K562 (cell line): ENCODE measurements at regions not wholly inside any gene's neighbourhood (a gene's known extent, or its start where the extent isn't known, plus 50 kb on each side); places are given as distances from the start of the nearest gene placed in this dataset.

Experiments
- ATAC-seq: fragments of 200-7000 bp; cut with Tn5 transposase; 3 replicates; pipeline ENCODE4 v1.9.1; 2020; ENCODE audit warnings: moderate library complexity
- BruUV-seq: library from RNA; stranded (reverse); fragments of 400-500 nt; replicated peaks from 2 replicates; lab custom pipeline; 2021; lab: Mats Ljungman, UMichigan
- CTCF ChIA-PET: fragments of 300-600 bp; formaldehyde crosslinking; extraction: SDS; loops from one replicate; lab custom pipeline; 2021; ENCODE audit warnings: low intra/inter-chr PET ratio; lab: Yijun Ruan, JAX
- POLR2A ChIA-PET: fragments of 300-600, 350-650 bp; sonication (Branson Sonifier 250); formaldehyde crosslinking; extraction: SDS; loops from one replicate; lab custom pipeline; 2021; ENCODE audit warnings: antibody characterized with exemption, inconsistent platforms; lab: Yijun Ruan, JAX
- DNase-seq, 4 experiments: peaks; one replicate each; pipeline versions ENCODE4 v3.0.0 to v3.0.0-alpha.2; 2011 to 2018; ENCODE audit warnings: low spot score in 3 of 4, mixed read lengths in 3 of 4; ENCODE audit errors: extremely low read depth in 1 of 4
- FAIRE-seq: peaks from 2 replicates; lab custom pipeline; 2011; peaks lifted over from hg19 to GRCh38; lab: Jason Lieb, UNC
- H2AFZ ChIP-seq: 2 replicates; pipeline ENCODE4 v1.6.0; 2011; ENCODE audit warnings: low read depth, low read length, control low read depth, inconsistent platforms
- H3K27ac ChIP-seq: fragments of 200-600 bp; 3 replicates; pipeline ENCODE4 v1.8.0; 2011; ENCODE audit warnings: low read depth, mild to moderate bottlenecking, control low read depth, inconsistent platforms, low read length, moderate library complexity, mixed read lengths; ENCODE audit errors: extremely low read depth
- H3K27me3 ChIP-seq, 2 experiments: fragments of 300-600 bp in 1 of 2; 2 replicates in 1 of 2; 3 replicates in 1 of 2; pipeline versions ENCODE4 v1.6.0 to v1.8.0; 2011; ENCODE audit warnings: inconsistent platforms in 2 of 2, low read length in 2 of 2, mild to moderate bottlenecking in 1 of 2, mixed read lengths in 1 of 2, moderate library complexity in 1 of 2; ENCODE audit not compliant: control insufficient read depth in 2 of 2, insufficient read depth in 2 of 2
- H3K36me3 ChIP-seq: fragments of 300-600 bp; 3 replicates; pipeline ENCODE4 v1.8.0; 2011; ENCODE audit warnings: mild to moderate bottlenecking, low read length, inconsistent platforms; ENCODE audit not compliant: control insufficient read depth, insufficient read depth
- H3K4me1 ChIP-seq, 2 experiments: fragments of 200-600 bp in 1 of 2; replicated peaks in 1 of 2; 2 replicates in 1 of 2; 3 replicates in 1 of 2; pipeline versions ENCODE4 v1.5.1 to v1.8.0; 2011; ENCODE audit warnings: inconsistent platforms in 2 of 2, low read length in 2 of 2, mild to moderate bottlenecking in 1 of 2, mixed read lengths in 1 of 2, moderate library complexity in 1 of 2; ENCODE audit not compliant: control insufficient read depth in 2 of 2, insufficient read depth in 2 of 2
- H3K4me2 ChIP-seq: 2 replicates; pipeline ENCODE4 v1.6.1; 2011; ENCODE audit warnings: low read length, control low read depth, inconsistent platforms, mixed read lengths; ENCODE audit not compliant: insufficient read depth
- H3K4me3 ChIP-seq: fragments of 200-600 bp; sonication (generic), shearing (Covaris generic); 2 replicates; pipeline ENCODE4 v1.5.1; 2016; ENCODE audit warnings: control low read depth, inconsistent platforms
- H3K79me2 ChIP-seq: fragments of 200-600 bp; 3 replicates; pipeline ENCODE4 v1.8.0; 2011; ENCODE audit warnings: low read length, inconsistent platforms; ENCODE audit not compliant: control insufficient read depth, insufficient read depth
- H3K9ac ChIP-seq, 2 experiments: 2 replicates each; pipeline versions ENCODE4 v1.6.0 to v1.6.1; 2011; ENCODE audit warnings: low read depth in 2 of 2, low read length in 2 of 2, control low read depth in 1 of 2, inconsistent platforms in 1 of 2, mild to moderate bottlenecking in 1 of 2, mixed read lengths in 1 of 2; ENCODE audit not compliant: insufficient read depth in 1 of 2
- H3K9me1 ChIP-seq: one replicate; pipeline ENCODE4 v1.6.0; 2011; ENCODE audit warnings: inconsistent platforms, mild to moderate bottlenecking, low read length, moderate library complexity; ENCODE audit not compliant: control insufficient read depth, insufficient read depth
- H3K9me3 ChIP-seq: replicated peaks from 2 replicates; pipeline ENCODE4 v1.5.1; 2011; ENCODE audit warnings: low read depth, low read length, inconsistent platforms; ENCODE audit not compliant: control insufficient read depth, insufficient read depth
- H4K20me1 ChIP-seq: replicated peaks from 2 replicates; pipeline ENCODE4 v1.6.1; 2011; ENCODE audit warnings: low read length, inconsistent platforms, mixed read lengths; ENCODE audit not compliant: control insufficient read depth, insufficient read depth
- BRD9 ChIP-seq: fragments of 450-650 bp; IDR thresholded peaks from 2 replicates; pipeline ENCODE4 v1.6.1; 2018; ENCODE audit warnings: low read depth; ENCODE audit not compliant: partially characterized antibody
- COPS2 ChIP-seq: fragments of 450-650 bp; conservative IDR thresholded peaks from 2 replicates; pipeline ENCODE4 v1.6.1; 2016; ENCODE audit warnings: mild to moderate bottlenecking, moderate library complexity
- CREM ChIP-seq: IDR thresholded peaks from 2 replicates; pipeline ENCODE4 v1.6.1; 2014; ENCODE audit warnings: antibody characterized with exemption, low read depth
- ESRRA ChIP-seq: fragments of 450-650 bp; IDR thresholded peaks from 2 replicates; pipeline ENCODE4 v1.6.1; 2014; ENCODE audit warnings: low read depth, mild to moderate bottlenecking, moderate library complexity, borderline replicate concordance
- ETS2 ChIP-seq: IDR thresholded peaks from 2 replicates; pipeline ENCODE4 v1.6.1; 2016; ENCODE audit warnings: borderline replicate concordance, missing genetic modification characterization, mild to moderate bottlenecking, moderate library complexity, missing compliant biosample characterization; ENCODE audit not compliant: poor library complexity, severe bottlenecking
- KDM2B ChIP-seq: fragments of 250-450 bp; sonication (Bioruptor Pico); IDR thresholded peaks from 2 replicates; pipeline ENCODE4 v1.8.0; 2021; ENCODE audit warnings: mild to moderate bottlenecking, moderate library complexity
- KLF13 ChIP-seq: fragments of 450-650 bp; IDR thresholded peaks from 2 replicates; pipeline ENCODE4 v1.6.1; 2016; ENCODE audit warnings: missing genetic modification characterization, low read depth, mild to moderate bottlenecking, missing compliant biosample characterization, moderate library complexity, borderline replicate concordance
- MYBL2 ChIP-seq, 2 experiments: fragments of 450-650 bp in 1 of 2; sonication (generic) in 1 of 2; formaldehyde crosslinking in 1 of 2; IDR thresholded peaks; 2 replicates each; pipeline versions ENCODE4 v1.6.1 to v1.8.1; 2017 to 2022; ENCODE audit warnings: borderline replicate concordance in 1 of 2, inconsistent platforms in 1 of 2, low read depth in 1 of 2, mild to moderate bottlenecking in 1 of 2, missing genetic modification reagents in 1 of 2, moderate library complexity in 1 of 2
- MYC ChIP-seq, 2 experiments: fragments of 250-450 bp in 1 of 2; sonication (Bioruptor Pico) in 1 of 2; IDR thresholded peaks; 2 replicates each; pipeline versions ENCODE4 v1.5.1 to v1.6.1; 2012 to 2021; ENCODE audit warnings: low read depth in 2 of 2, borderline replicate concordance in 1 of 2, improper control_type of control experiment in 1 of 2, low read length in 1 of 2, mild to moderate bottlenecking in 1 of 2, moderate library complexity in 1 of 2
- NFXL1 ChIP-seq: fragments of 450-650 bp; formaldehyde crosslinking; IDR thresholded peaks from 2 replicates; pipeline ENCODE4 v1.4.0; 2021; ENCODE audit warnings: mild to moderate bottlenecking
- SMAD4 ChIP-seq: fragments of 250-450 bp; sonication (Bioruptor Pico); conservative IDR thresholded peaks from 2 replicates; pipeline ENCODE4 v1.8.0; 2021; ENCODE audit warnings: inconsistent platforms, mild to moderate bottlenecking, moderate library complexity
- TOE1 ChIP-seq, 2 experiments: fragments of 450-650 bp in 1 of 2; sonication (generic) in 1 of 2; formaldehyde crosslinking in 1 of 2; IDR thresholded peaks; 2 replicates each; pipeline versions ENCODE4 v1.7.1 to v1.8.0; 2016 to 2022; ENCODE audit warnings: borderline replicate concordance in 2 of 2, mild to moderate bottlenecking in 2 of 2, antibody characterized with exemption in 1 of 2, inconsistent platforms in 1 of 2, low read depth in 1 of 2, missing genetic modification reagents in 1 of 2, moderate library complexity in 1 of 2
- ZNF830 ChIP-seq: fragments of 250-450 bp; sonication (Bioruptor Pico); IDR thresholded peaks from 2 replicates; pipeline ENCODE4 v1.5.0; 2021; ENCODE audit warnings: mild to moderate bottlenecking
- WGBS: fragments of 100-300 bp; shearing (Covaris generic); methylation state at CpG from one replicate; pipeline ENCODE4 v1.1.6; 2016; ENCODE audit warnings: low coverage, mixed read lengths; ENCODE audit not compliant: insufficient coverage; ENCODE audit errors: missing lambda C conversion rate; 5-methylcytosine and 5-hydroxymethylcytosine counted together
- in situ Hi-C: fragments of 300-500 bp; cut with MboI; formaldehyde crosslinking; loops from 4 replicates; pipeline ENCODE4 v1.15.0; 2018; ENCODE audit warnings: inconsistent platforms, mixed read lengths
- intact Hi-C: fragments of 100-400 bp; cut with micrococcal nuclease; formaldehyde crosslinking; loops from 2 replicates; pipeline ENCODE4 v1.14.2; 2022

DNA sequence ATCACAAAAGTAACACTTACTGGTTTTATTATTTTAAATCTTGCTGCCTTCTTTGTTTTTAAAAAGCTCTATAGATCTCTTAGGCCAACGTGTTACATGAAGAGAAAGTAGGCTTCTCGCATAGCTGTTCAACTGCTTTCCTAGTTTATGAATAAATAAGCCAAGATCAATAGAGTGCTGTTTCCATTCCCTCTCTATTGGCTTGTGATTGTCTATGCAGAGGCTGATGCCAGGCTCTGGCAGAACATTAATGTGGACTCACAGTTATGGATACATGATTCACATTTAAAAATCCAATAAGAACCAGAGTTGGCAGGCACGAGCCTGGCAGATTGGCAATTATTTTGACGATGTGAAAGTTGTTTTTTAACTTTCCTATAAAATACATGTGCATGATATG, 137.5 kb downstream of the GNAT3 start (continued):
- TF ChIP-seq ETS2 (tag): no peak

DNA sequence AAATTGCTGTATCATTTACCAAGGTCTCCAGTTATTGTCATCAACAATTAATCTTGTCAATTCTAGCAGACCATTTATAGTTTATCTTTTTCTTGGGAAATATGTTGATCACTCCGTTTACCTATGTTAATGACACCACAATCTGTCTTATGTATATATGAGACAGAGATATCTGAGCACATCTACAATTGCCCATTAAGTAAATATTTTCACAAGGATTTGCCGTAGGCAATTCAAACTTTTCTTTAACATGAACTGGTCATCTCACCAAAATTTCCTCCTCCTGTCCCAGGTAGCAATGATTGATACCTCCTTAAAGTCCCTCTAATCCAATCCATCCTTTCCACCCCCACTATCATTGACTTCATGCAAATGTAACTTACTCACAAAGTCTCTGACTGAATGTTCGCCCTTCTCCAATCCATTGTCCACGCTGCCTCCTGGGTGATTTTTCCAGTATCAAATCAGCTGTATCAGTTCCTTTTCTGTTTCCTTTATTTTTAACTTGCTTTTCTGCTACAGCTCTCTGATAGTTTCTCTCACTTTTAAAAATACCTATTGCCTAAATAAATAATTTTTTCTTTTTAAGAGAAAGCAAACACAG, 138.3 kb downstream of the GNAT3 start:
- Histone ChIP-seq H3K27ac (no peak overlapping the region), H3K9me1 (no peaks in the 10 kb centered on the region), H4K20me1 (no peaks in the 10 kb centered on the region), H3K4me3 (no peak overlapping the region), H3K4me2 (no peak overlapping the region), H3K9me3 (no peaks in the 10 kb centered on the region), H3K27me3 (no peaks in the 10 kb centered on the region), H3K4me1 (no peaks in the 10 kb centered on the region), H3K9ac (no peak overlapping the region), H3K79me2 (no peaks in the 10 kb centered on the region), H3K36me3 (no peaks in the 10 kb centered on the region), H2AFZ (no peak overlapping the region)
- no TSS peak for BruUV-seq
- intact Hi-C loops (no loop called here), in situ Hi-C loops (no loop called here)
- 1% methylated on average over 4 of the region's 4 CpGs for WGBS
- ChIA-PET POLR2A (no interaction called here), CTCF (no interaction called here)
- DNase-seq: no peak
- TF ChIP-seq TOE1 (IDR thresholded peaks at IDR 0.05; ENCODE audit: borderline replicate concordance) (no peak), TOE1 (CRISPR knock-in tag; IDR thresholded peaks at IDR 0.05; ENCODE audit: borderline replicate concordance, low read depth) (no peak)
- no peak for FAIRE-seq
- no peak for ATAC-seq

DNA sequence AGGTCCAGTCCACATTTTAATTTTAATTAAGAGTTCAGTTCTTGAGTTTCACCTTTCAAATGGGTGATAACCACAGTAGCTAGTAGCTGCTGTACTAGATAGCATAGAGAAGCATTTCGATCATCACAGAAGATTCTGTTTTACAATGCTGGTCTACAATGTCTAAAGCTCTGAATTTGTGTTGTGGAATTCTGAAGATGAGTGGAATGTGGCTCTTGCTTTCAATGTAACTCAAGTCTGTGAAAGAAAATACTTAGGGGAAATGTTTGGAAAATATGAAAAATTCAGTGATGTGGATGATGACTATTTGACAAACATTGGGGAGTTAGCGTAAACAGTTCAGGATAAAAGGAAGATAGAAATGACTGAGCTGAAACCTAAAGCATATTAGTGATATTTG, 139.4 kb downstream of the GNAT3 start:
- no peak for FAIRE-seq
- POLR2A ChIA-PET: interaction anchor here (0.5 kb wide), 1 partner anchor 717 kb away, joined by 3 read pairs; no protein-coding TSS in a partner anchor
- Histone ChIP-seq H3K9me3 (no peaks in the 10 kb centered on the region), H3K27me3 (no peaks in the 10 kb centered on the region), H3K9me1 (no peaks in the 10 kb centered on the region), H3K79me2 (no peaks in the 10 kb centered on the region), H3K4me2 (no peak overlapping the region), H3K9ac (no peak overlapping the region), H2AFZ (no peak overlapping the region), H3K4me3 (no peak overlapping the region), H3K36me3 (no peaks in the 10 kb centered on the region), H3K27ac (no peak overlapping the region), H3K4me1 (no peaks in the 10 kb centered on the region), H4K20me1 (no peaks in the 10 kb centered on the region)
- DNase-seq: no peak
- in situ Hi-C loops: no loop called here
- intact Hi-C loops: no loop called here
- 3% methylated on average over 2 of the region's 2 CpGs for WGBS
- BruUV-seq: no TSS peak
- CTCF ChIA-PET: no interaction called here
- ATAC-seq: no peak
- TF ChIP-seq MYC (IDR thresholded peaks at IDR 0.05; ENCODE audit: low read depth, low read length) (no peak), MYC (CRISPR knock-in tag; IDR thresholded peaks at IDR 0.05; ENCODE audit: borderline replicate concordance, low read depth) (no peak), NFXL1 (CRISPR knock-in tag) (no peak), CREM (no peak), KDM2B (CRISPR knock-in tag) (no peak), ZNF830 (no peak), BRD9 (no peak), KLF13 (tag) (no peak), MYBL2 (IDR thresholded peaks at IDR 0.05; ENCODE audit: low read depth) (no peak), MYBL2 (CRISPR knock-in tag; IDR thresholded peaks at IDR 0.05; ENCODE audit: borderline replicate concordance) (no peak), SMAD4 (no peak), ESRRA (no peak), COPS2 (no peak)
